Right atrium auricular region (tissue), 2 donors: ENCODE measurements at regions not wholly inside any gene's neighbourhood (a gene's known extent, or its start where the extent isn't known, plus 50 kb on each side); places are given as distances from the start of the nearest gene placed in this dataset.

Experiments used
- DNase-seq: peaks from one replicate; pipeline ENCODE4 v3.0.0-alpha.2; 2019; ENCODE audit warnings: low spot score
- H3K27ac ChIP-seq, 2 donors: fragments of 200-600 bp; sonication (generic); 1 replicate in 1 of 2; 2 replicates in 1 of 2; pipeline ENCODE4 v1.5.1; 2016 to 2019
- H3K27me3 ChIP-seq, 2 donors: fragments of 200-600 bp; sonication (generic); one replicate each; pipeline versions ENCODE4 v1.5.1 to v1.6.0; 2017 to 2019
- H3K36me3 ChIP-seq: fragments of 200-600 bp; sonication (generic); one replicate; pipeline ENCODE4 v1.5.1; 2016
- H3K4me1 ChIP-seq, 2 donors: fragments of 200-600 bp; sonication (generic); one replicate each; pipeline versions ENCODE4 v1.5.1 to v1.6.0; 2017 to 2019
- H3K4me3 ChIP-seq, 2 donors: fragments of 200-600 bp; sonication (generic); 1 replicate in 1 of 2; 2 replicates in 1 of 2; pipeline ENCODE4 v1.5.1; 2017 to 2019; ENCODE audit warnings: mild to moderate bottlenecking in 1 of 2, moderate library complexity in 1 of 2
- H3K9me3 ChIP-seq, 2 donors: fragments of 200-600 bp; sonication (generic); one replicate each; pipeline ENCODE4 v1.5.1; 2019
- CTCF ChIP-seq, 2 donors: fragments of 200-600 bp; sonication (generic); IDR thresholded peaks; one replicate each; pipeline ENCODE4 v1.5.1; 2019; ENCODE audit warnings: antibody characterized with exemption in 2 of 2

DNA sequence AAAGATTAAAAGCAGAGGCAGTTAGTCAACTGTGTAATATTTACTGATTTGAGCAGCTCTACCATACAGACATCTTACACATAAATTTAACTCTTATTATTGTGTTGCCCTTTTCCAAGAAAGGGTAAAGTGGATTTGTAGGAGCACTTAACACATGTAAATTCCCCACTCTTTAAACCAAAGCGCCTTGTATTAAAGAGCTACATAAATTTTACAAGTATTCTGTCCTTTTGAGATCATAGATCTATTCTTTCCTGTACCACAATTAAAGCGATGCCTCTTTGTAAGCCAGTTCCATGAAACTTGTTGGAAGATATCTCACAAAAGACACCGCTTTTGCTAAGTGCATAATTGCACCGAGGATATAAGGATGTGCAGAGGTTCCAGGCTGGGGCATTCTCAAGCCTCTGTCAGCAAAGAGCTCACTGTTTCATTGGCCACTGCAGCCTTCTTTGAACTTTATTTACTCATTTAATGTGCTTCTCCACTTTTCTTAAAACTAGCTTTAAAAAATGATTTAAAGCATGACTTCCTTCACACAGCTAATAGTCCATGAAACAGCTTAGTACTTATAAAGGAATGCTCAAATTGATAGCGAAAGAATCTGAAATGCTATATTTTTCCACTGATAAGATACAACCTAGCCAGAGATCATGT lies 520.0 kb upstream of the TCF4 start:
- no peaks in the 10 kb centered on the region for H3K36me3 ChIP-seq
- no peaks in the 10 kb centered on the region for H3K27me3 ChIP-seq
- no peak for DNase-seq
- no peak overlapping the region for H3K27ac ChIP-seq
- H3K9me3 ChIP-seq, result peaks cover 0 to 5% of the 10 kb centered on the region in 2 donors
- H3K4me3 ChIP-seq, result no peak overlapping the region
- peaks cover 0 to 6% of the 10 kb centered on the region in 2 donors for H3K4me1 ChIP-seq
- no peak for TF ChIP-seq CTCF (IDR thresholded peaks at IDR 0.05)

- no peak for DNase-seq
- H3K9me3 ChIP-seq, result peaks cover 0 to 5% of the 10 kb centered on the region in 2 donors
- no peak for TF ChIP-seq CTCF (IDR thresholded peaks at IDR 0.05)
- H3K4me1 ChIP-seq, result no peaks in the 10 kb centered on the region
- no peaks in the 10 kb centered on the region for H3K27me3 ChIP-seq
- no peak overlapping the region for H3K27ac ChIP-seq
- no peaks in the 10 kb centered on the region for H3K36me3 ChIP-seq
- no peak overlapping the region for H3K4me3 ChIP-seq
Measured at GRCh38 chr18:56100090-56100722, 512.2 kb upstream of the TCF4 start.

GRCh38 chr18:56097621-56098020 lies 509.6 kb upstream of the TCF4 start:
- TF ChIP-seq CTCF (IDR thresholded peaks at IDR 0.05), result no peak
- no peak for DNase-seq
- Histone ChIP-seq H3K4me3 (no peak overlapping the region), H3K36me3 (no peaks in the 10 kb centered on the region), H3K4me1 (no peaks in the 10 kb centered on the region), H3K27ac (no peak overlapping the region), H3K9me3 (no peaks in the 10 kb centered on the region), H3K27me3 (no peaks in the 10 kb centered on the region)

DNA sequence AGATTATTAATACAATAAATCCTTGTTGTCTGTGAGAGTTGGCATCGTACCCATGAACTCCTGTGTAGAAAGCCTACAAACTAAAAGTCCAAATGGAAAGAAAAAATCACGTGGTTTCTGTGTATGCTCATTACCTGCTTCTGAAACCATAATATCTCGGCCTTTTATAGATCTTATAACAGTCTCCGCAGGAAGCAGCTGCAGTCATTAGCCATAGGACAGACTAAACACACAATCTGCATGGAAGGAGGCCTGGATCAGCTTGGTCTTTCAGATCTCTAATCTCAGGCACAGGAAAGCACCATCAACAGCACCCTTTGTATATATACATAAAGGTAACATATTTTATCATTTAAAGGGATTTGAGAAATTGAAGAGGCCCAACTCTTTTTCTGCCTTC lies 508.9 kb upstream of the TCF4 start:
- H3K9me3 ChIP-seq, result no peaks in the 10 kb centered on the region
- H3K27ac ChIP-seq, result no peak overlapping the region
- H3K27me3 ChIP-seq, result no peaks in the 10 kb centered on the region
- H3K4me1 ChIP-seq, result no peaks in the 10 kb centered on the region
- no peaks in the 10 kb centered on the region for H3K36me3 ChIP-seq
- DNase-seq, result no peak
- no peak for TF ChIP-seq CTCF (IDR thresholded peaks at IDR 0.05)
- H3K4me3 ChIP-seq, result no peak overlapping the region

DNA sequence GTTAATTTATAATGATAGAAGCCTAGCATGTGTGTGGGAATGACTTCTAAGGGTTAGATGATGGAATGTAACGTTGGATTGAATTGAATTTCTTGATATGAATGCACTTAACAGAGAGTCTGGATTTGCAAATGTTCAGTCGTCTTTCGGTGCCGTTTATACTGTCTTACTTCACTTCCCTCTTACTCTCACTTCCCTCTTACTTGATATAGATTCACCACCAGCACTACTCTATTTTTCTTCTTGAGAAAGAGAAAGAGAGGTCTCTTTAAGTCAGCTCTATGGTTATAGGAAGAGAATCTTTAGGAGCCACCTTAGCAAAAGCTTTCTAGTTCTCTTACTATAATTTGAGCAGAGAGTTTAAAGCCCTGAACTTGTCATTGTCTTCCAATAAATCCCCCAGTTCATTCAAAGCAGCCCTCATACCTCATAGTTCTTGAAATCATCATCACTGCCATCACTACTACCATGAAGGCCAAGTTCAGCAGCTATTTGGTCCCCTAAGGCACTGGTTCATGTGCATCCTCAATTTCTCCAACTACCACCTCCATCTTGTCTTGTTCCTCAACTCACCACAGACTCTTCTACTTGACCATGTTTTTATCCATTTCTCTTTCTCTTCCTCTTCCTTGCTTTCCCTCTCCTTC lies 501.7 kb upstream of the TCF4 start:
- no peaks in the 10 kb centered on the region for H3K4me1 ChIP-seq
- DNase-seq, result no peak
- no peaks in the 10 kb centered on the region for H3K36me3 ChIP-seq
- no peak for TF ChIP-seq CTCF (IDR thresholded peaks at IDR 0.05)
- H3K4me3 ChIP-seq, result no peak overlapping the region
- H3K27me3 ChIP-seq, result no peaks in the 10 kb centered on the region
- no peak overlapping the region for H3K27ac ChIP-seq
- no peaks in the 10 kb centered on the region for H3K9me3 ChIP-seq
